GM21737 (cell line): ENCODE measurements at regions not wholly inside any gene's neighbourhood (a gene's known extent, or its start where the extent isn't known, plus 50 kb on each side); places are given as distances from the start of the nearest gene placed in this dataset.

ENCODE experiments used
- ATAC-seq: cut with Tn5 transposase; IDR thresholded peaks from one replicate; pipeline ENCODE4 v1.9.1; 2021; ENCODE audit warnings: mild to moderate bottlenecking, moderate library complexity; ENCODE audit not compliant: unreplicated experiment

DNA sequence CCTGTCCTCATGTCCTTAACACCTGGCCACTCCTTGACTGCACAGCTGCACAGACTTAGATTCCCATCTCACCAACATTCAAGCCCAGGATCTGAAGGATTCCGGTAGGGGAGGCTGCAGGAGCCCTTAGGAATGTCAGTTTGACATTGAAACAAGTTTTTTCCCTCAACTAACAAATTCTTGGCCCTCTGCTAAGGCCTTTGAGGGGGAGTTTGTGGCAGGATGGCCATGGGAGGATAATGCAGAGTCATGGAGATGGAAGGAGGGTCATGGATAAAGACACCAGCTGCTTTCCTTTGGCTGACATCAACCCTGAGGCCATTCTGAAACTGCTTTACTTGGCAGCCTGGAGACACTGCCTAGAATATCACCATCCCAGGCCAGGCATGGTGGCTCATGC is 63.4 kb upstream of the PPP2R5A start:
- no peak for ATAC-seq

DNA sequence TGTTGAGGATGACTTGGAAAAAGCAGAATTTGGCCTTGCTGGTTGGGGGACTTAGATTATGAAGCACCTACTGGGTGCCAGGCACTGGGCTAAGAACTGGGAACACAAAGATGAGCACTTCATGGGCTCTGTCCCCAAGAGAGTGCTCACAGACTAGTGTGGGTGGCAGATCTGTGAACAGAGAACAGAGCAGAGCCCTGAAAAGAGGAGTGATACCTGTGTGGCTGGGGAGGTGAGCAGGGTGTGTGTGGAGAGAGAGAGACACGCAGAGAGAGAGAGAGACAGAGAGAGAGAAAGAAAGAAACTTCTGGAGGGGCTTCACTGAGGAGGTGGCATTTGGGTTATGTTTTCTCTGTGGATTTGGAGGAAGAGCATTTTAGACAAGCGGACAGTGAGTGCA is 61.1 kb upstream of the PPP2R5A start:
- no peak for ATAC-seq

GRCh38 chr1:212225416-212225815 is 59.8 kb upstream of the PPP2R5A start:
- ATAC-seq: no peak

DNA sequence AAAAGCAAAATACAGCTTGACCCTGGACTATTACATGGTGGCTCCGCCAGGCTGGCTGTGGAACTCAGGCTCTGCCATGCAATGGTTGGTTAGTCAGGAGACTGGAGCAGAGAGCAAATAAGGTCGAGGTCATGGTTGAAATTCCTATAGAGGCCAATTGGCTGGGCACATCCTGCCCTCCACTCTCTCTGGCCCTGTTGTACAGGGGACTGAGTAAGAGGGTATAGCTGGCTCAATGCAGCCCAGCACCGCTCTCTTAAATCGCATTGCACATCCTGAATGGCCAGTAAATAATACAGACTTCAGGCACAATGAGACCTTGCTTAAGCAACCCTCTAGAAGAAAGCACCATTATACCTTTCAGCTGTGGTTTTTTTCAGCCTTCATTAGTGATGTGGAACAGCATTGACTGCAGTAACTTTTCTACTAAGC is 59.3 kb upstream of the PPP2R5A start:
- no peak for ATAC-seq

GRCh38 chr1:212226467-212226866 is 58.7 kb upstream of the PPP2R5A start:
- no peak for ATAC-seq

GRCh38 chr1:212228076-212228475 is 57.1 kb upstream of the PPP2R5A start:
- no peak for ATAC-seq

DNA sequence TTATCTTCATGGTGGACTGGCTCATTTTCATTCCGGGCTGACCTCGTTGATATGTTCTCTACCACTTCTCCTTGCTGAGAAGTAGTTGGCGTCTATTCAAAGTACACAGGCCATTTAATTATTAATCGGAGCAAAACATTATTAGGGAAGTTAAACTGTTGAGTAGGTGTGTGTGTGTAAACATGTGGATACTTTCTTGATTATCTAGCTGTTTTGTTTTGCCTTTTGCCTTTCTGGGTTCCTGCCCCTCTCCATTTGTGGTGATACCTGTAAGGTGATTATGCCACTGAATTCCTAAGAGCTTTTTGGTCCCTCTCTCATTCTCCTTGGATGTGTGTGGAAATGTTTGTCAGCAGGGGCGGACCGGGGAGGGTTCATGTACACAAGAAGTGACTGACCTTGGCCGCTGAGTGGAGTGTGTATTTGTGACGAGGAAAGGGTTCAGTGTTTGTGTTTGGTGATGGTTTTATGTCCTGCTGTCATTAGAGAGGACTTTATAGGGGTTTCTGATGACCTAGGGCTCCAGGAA is 56.6 kb upstream of the PPP2R5A start:
- ATAC-seq: no peak

DNA sequence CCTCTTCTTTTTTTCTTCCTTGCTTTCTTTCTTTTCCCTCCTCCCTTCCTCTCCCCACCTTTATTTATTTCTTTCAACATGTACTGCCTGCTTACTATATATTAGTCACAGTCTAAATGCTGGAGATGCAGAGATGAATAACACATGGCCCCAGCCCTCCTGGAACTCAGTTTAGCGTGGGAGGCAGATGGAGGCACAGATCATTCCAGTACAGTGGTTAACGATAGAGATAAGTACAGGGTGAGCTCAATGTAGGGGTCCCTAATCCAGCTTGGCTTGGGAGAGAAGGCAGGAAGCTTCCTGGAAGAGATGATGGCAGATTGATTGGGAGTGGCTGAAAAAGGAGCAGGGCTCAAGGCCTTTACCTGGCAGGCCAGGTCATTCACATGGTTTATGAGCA is 55.6 kb upstream of the PPP2R5A start:
- no peak for ATAC-seq

GRCh38 chr1:212230329-212230728 is 54.9 kb upstream of the PPP2R5A start:
- ATAC-seq: no peak

DNA sequence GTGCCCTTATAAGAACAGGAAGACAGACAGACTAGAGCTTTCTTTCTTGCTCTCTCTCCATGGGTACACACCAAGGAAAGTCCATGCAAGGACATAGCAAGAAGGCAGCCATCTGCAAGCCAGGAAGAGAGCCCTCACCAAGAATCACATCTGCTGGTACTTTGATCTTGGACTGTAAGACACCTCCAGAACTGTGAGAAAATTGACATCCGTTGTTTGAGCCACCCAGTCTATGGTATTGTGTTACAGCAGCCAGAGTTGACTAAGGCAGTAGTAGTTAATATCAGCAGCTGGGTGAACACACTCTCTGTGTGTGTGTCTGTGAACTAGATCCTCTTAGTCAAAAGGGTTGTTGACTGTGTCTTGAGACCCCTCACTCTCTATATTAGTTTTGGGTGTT is 53.8 kb upstream of the PPP2R5A start:
- ATAC-seq: no peak

DNA sequence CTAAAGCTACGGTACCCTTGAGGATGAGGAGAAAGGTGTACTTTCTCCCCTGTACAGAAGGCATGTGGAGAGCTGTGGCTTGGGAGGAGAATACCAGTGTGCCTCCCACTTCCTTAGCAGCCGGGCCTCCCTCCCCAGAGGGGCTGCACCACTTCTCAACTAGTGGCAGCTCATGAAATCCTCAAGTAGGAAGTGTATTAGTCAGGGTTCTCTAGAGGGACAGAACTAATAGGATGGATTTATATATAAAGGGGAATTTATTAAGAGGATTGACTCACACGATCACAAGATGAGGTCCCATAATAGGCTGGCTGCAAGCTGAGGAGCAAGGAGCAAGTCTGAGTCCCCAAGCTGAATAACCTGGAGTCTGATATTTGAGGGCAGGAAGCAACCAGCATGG is 53.1 kb upstream of the PPP2R5A start:
- no peak for ATAC-seq

DNA sequence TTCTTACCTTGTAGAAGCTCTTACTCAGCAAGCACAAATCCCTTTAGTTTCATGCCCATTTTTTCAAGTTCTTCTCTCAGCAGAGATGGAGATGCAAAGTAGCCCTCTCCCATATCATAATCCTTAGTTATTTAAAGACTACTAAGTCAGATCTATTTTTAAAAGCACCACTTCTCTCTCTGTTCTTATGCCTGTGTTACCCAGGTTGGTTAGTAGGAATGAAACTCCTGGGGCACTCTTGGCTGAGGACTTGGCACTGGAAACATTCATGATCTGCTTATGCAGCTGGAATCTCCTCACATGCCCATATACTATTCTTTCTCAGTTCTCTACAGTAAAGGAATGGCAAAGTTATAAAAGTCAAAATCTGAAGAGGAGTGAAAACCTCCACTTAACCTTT is 51.9 kb upstream of the PPP2R5A start:
- ATAC-seq: no peak

DNA sequence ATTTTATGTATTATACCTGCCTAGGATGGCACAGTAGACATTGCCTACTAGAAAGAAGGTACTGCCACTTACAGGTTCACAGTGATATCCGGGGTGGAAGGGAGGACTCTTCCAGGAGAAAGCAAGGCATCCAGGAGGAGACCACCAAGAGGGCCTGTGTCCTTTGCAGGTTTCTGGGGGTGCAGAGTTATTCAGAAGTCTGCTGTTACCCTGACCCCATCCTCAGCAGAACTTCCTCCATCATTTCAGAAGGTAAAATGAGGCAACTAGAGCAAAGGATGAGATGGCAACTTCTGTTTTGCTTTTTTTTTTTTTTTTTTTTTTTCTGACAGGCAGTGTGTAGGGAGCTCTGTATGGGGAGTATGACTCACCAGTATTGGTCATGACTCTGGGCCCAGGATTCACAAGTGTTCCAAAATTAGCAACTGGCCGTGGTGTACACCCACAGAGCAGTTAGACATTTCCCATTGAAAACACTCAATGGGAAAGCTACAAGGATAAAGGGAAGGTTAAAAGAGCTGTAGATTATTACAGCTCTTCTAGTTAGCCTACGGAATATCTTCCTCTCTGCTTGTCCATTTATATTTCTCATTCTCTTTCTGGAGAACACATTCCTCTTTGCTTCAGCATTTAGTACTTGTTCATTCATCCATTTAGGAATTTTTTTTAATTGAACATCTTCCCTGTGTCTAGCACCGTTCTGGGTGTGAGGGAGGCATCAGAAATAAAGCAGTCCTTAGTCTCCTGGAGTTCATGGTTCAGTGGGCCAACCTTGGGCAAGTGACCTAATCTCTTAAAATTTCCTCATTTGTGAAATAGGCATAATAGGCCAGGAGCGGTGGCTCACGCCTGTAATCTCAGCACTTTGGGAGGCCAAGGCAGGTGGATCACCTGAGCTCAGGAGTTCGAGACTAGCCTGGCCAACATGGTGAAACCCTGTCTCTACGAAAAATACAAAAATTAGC is 50.5 kb upstream of the PPP2R5A start:
- peak; percentile 48 for ATAC-seq
